NCI-H774 (cell line): ENCODE measurements at regions not wholly inside any gene's neighbourhood (a gene's known extent, or its start where the extent isn't known, plus 50 kb on each side); places are given as distances from the start of the nearest gene placed in this dataset.

ENCODE experiments used
- DNase-seq: peaks from one replicate; lab custom pipeline; 2025; lab: John Stamatoyannopoulos, UW

DNA sequence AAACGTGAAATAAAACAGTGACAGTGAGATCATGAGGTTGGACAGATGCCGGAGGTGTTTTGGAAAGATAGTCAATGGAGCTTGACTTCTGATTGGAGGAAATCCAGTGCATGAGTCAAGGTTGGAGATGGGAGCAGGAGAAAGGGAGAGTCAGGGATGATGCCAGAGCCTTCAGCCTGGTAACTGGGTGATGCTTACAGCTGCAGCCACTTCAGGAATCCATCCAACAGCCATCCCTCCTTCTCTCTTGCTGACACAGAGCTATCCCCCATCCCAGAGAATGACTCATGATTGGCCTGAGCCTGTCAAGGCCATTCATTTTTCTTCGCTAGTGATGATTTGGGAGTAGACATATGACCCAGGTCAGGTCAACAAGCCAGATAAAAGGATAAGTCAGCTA, 112.8 kb downstream of the SAMD5 start:
- no peak for DNase-seq

- no peak for DNase-seq
Observed at GRCh38 chr6:147621961-147622360, 113.5 kb downstream of the SAMD5 start.

GRCh38 chr6:147624946-147625515, 116.5 kb downstream of the SAMD5 start:
- DNase-seq = no peak

DNA sequence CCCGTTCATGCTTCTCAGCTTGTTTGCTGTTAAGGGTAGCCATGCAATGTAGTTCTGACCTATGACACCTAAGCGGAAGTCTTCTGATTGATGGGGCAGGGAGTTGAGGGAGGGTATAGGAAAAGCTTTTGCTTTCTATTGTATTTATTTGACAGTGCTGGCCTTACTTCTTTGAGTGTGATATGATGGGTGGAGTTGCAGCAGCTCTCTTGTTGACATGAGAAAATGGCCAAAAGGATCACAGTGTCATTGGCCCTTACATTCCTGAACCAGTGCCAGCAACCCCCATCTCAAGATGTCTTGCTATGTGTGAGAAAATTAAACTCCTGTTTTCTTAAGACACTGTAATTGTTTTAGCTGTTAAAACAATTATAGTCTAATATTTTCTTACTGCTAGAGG, 117.5 kb downstream of the SAMD5 start:
- no peak for DNase-seq

DNA sequence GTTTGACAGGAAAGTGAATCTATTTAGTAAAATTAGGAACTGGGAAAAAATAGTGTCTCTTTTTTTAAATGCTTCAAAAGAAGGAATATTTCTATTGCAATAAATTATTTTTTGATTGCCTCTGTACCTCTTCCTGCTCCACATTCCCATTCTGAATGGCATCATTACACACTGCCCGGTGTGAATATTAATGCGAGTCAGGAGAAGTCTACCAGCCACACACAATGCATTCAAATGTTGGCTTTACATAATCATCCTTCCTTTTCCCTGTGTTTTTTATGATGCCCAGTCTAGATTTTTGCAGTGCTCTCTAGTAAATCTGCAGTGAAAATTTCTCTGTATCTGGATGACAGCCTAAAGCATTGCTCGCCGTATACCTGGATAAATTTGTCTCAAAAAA, 118.9 kb downstream of the SAMD5 start:
- DNase-seq = no peak

DNA sequence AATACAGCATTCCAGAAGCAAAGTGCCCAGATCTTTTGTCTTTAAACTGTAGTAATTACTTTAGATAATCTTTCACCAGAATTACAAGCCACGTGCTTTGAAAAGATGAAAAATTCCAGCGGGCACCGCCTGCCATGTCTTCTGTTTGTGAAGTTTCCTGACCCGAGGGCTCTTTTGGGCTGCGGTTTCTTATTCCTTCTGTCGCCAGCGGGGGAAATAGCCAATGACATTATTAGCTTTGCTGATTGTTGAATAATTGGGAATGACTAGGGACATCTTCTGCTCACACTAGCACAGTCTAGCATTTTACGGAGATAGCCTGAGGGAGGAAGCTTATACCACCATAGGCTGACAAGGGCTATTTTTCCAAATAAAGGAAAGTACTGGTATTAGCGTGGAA, 124.7 kb downstream of the SAMD5 start:
- no peak for DNase-seq

DNA sequence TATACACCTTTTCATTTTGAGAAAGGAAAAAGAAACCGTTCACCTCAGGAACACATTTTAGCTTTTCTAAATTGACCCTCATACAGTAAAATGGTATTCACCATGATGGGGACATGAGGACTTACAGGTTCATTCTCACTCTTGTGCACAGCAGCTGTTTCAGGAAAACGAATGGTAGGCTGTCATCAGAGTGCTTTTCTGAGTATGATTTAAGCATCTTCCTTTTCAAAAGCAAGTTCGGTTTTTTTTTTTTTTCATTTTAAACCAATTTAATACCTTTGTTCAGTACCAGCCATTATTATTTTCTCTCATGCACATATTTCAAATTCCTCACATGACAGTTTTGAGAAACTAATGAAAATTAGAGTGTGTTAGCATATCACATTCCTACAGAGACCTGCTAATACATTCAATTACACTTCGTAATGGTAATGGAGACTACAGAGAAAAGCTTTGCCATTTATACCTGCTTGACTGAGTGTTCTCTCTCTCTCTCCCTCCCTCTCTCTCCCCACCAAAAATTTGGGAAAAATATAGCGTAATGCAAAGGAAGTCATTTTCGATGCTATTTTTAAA, 129.2 kb downstream of the SAMD5 start:
- DNase-seq = no peak

DNA sequence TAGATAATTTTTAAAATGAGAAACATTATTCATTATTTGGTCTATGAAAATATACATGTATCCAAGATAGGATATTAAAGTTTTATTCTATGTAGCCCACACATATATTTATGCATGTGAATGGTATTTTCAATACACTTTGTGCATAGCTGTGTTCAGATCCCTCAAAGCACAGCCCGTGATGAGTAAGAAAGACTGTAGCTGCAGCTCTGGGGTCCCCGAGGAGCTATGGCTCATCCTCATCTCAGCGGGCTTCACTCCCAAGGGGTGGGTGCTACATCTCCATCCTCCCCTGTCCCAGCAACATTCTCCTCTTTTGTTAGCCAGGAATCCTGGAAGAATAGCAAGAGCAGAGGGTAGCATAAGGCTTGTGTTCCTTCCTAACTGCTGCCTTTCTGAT, 130.8 kb downstream of the SAMD5 start:
- no peak for DNase-seq

DNA sequence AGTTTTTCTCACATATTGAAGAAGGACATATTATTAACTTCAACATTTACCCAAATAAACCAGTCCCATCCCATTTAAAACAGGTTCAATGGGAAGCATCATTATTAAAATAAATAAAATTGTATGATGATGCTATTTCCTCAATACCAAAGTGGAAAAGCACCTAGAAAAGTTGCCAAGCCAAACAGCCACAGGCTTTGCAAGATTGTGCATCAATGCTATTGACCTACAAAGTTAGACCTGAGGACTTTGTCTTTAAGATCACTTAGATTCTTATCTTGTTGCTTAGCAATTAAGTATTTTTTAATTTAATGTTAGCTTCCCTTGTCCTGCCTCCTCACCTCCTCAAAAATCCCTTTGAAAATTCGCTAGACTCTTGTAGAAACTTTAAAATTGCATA, 132.1 kb downstream of the SAMD5 start:
- no peak for DNase-seq

DNA sequence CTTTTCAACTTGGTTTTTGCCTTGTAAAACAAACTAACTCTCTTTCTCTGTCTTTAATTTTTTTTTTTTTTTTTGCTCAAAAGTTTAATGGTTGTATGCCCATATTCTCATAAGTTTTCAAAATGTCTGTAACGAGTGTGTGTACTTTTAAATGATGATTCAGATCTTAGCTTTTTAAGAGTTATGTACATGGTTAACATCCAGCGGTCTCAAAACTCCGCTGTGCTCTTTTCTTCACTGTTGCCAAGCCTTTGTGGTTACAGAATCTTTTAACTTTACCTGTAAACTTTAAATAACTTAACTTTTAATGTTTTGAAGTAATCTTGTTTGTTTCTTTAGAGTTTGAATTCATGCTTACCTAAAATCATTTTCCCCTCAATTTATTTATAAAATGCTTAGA, 133.0 kb downstream of the SAMD5 start:
- no peak for DNase-seq

GRCh38 chr6:147642458-147642857, 134.0 kb downstream of the SAMD5 start:
- no peak for DNase-seq

DNA sequence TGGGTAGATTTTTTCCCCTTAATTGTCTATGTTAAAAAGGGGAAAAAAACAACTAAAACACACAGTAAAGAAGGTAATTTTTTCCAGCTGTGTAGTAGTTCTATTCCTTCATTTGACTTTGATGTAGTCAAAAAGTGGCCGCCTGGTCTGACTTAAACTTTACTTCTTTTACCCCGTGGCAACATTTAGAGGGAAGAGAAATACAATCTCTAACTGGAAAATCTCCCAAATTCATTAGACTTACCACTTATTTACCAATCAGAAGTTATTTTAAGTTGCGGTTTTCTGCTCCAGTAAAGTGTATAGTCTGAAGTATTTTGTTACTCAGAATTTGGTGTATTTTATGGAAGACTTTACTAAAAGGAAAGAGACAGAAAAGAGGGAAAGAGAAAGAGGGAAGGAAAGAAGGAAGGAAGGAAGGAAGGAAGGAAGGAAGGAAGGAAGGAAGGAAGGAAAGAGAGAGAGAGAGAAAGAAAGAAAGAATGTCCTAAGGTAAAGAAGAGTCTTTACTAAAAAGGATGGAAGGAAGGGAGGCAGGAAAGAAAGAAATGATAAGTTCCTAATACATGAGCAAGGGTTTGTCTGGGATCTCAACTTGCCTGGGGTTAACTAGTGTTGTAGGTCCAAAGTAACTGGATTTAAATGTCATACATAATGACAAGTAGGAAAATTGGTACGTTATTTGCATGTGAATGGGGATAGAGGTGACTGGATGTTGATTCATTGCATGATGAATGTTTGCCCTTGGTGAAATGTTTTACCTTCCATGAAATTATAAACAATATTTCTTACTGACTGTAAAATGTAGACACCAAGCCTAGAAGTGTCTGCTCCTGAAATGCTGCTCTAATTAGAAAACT, 135.1 kb downstream of the SAMD5 start:
- DNase-seq = no peak

DNA sequence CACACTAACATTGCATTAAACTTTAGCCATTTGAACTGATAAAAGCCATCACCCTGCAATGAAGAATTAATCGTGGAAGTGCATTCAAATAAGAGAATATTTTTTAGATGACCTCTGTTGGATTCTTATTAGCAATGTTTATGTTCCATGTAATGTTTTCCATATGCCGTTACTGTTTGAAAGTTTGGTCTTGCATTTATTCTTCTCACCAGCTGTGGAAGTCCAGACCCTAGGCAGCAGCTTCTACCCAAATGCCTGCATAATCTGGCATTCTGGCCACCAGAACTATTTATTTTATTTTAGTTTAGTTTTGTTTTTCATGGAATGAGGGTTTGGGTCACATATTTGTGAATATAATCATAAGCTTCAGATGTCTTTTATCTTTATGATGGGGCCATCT, 140.4 kb downstream of the SAMD5 start:
- DNase-seq = no peak

- no peak for DNase-seq
Observed at GRCh38 chr6:147651249-147652063, 143.0 kb downstream of the SAMD5 start.

DNA sequence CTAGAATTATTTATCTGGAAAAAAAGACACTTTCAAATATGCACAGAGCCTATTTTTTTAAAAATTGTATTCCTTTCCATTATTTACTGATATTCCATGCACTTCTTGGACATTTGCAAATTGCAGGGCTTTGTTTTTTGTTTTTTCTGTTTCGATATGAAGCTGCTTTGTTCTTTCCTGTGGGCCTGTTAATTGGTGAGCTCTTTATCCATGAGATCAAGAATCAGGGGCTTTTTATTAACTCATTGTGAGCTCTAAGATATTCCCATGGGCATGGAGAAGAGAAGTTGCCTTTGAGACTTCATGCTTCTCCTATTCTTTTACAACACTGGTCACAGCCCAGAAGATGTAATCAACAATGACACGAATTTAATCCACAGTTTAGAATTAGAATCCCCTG, 145.1 kb downstream of the SAMD5 start:
- DNase-seq = no peak

DNA sequence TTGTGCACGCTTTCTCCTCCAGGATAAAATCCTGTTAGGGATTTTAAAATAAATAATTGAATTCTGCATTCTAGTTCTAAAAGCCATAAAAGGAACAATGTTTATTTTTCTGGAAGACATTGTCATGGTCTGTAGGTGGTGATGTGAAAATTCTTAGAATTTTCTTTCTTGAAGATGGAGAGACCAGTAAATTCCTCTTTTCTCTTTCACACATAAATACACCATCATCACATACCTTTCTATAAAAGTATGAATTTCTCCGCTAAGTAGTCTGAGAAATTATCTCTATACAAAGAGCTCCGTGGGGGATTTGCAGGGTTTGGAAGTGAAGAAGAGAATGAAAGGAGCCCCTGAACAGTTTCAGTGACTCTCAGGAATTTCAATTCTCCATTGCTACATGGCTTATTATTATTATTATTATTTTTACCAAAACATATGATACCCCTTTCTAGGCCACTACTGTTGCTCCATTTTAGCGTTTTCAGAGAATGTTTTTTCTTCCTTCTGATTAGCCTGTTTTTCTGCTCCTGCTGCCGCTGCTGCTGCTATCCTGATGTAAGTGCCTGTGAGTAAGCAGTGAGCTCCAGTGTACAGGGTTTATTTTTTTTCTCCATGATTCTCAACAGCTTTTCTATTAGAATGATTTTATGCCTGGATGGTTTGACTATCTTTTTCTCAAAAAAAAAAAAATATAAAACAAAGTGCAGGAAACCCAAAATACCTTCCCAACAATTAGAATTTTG, 145.8 kb downstream of the SAMD5 start:
- no peak for DNase-seq

DNA sequence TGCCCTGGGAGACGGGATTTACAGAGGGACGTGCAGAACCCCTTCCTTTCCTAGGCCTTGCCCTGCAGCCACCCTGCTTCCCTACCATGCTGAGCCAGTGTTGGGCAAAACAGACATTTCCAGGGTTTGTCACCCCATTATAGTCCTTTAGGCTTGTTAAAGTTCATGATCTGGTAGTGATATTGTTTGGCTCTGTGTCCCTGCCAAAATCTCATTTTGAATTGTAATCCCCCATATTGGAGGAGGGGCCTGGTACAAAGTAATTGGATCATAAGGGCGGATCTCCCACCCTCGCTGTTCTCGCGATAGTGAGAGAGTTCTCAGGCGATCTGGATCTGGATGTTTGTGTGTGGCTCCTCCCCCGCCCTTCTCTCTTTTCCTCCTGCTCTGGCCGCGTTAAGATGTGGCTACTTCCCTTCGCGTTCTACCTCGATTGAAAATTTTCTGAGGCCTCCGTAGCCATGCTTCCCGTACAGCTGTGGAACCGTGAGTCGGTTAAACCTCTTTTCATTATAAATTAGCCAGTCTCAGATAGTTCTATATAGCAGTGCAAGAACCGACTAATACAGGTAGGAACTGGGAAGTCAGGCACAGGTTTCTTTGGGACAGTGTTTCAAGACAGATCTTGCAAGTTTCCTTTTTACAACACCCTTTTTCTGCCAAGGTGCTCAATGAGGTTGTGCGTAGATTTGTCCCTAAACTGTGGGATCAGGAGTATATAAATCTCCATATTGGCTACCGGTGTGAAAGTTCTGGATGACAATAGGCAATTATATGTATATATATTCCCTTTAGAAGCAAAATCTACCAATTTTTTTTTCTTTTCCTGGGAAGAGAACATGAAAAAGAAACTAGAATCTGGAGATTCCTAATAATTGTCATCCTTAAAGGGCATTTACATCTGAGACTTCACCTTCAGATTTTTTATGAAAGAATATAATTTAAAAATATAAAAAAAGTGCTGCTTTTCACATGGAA, 152.1 kb downstream of the SAMD5 start:
- no peak for DNase-seq

DNA sequence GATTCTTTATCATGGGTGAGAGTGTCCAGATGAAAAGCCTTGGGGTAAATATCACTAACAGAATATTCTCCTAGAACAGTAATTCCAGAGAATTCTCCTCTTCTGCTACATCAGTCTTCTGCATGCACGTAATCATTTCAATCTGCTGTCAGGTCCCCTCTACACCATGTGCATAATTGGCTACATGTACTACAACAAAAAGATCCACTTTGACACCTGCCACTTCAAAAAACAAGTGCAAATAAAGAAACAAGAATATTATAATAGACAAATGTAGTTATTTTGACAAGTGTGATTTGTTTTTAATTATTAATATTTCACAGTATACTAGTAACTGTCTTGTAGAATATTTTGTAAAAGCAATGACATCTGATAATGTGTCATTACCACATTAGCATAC, 154.2 kb downstream of the SAMD5 start:
- DNase-seq = no peak

DNA sequence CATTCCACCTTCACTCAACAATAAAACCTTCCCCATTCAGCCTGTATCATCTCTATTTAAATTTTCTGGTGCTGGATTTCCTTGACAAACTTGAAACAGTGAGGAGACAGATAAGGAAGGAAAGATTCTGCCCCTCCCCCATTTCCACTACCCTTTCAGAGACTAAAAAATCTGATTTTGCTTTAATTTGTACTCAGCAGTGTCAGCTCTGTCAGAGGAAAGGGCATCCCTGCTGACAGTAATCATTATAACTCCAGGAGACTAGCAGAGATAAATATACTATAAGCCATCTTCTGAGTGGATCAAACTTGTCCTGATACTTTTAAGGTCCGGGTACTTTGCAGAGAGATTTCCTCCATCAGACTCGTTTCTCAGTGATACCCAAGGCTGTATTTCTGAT, 155.6 kb downstream of the SAMD5 start:
- DNase-seq = no peak

- no peak for DNase-seq
Observed at GRCh38 chr6:147666255-147666654, 157.8 kb downstream of the SAMD5 start.

DNA sequence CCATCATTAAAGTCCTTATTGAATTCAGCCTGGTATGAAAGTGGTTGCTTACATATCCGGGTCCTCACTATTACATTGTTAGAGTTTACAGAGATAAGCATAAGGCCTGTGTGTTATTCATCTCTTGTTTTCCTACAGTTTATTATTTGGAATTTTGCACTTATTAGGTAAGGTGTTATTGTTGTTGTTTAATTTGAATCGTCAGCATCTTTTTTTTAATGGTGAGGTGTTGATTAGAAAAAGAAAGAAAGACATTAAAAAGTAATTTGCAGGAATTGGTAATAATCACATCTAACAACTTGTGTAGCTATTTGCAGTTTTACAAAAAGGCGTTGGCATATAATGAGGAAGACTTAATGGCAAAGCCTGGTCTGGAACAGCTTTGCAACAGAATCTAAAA, 158.6 kb downstream of the SAMD5 start:
- DNase-seq = no peak
